Hippocampal formation (tissue), 2 donors: ENCODE measurements at regions not wholly inside any gene's neighbourhood (a gene's known extent, or its start where the extent isn't known, plus 50 kb on each side); places are given as distances from the start of the nearest gene placed in this dataset.

Experiments used
- DNase-seq, 2 donors: peaks; one replicate each; lab custom pipeline; 2025; lab: John Stamatoyannopoulos, UW

- no peak for DNase-seq
Measured at GRCh38 chr2:81706856-81707255, 1402.3 kb upstream of the LRRTM1 start.

GRCh38 chr2:81703831-81704230 is 1399.3 kb upstream of the LRRTM1 start:
- DNase-seq = no peak

GRCh38 chr2:81692566-81692965 is 1388.0 kb upstream of the LRRTM1 start:
- peak in 1 of 2 donors; percentile 2 for DNase-seq

DNA sequence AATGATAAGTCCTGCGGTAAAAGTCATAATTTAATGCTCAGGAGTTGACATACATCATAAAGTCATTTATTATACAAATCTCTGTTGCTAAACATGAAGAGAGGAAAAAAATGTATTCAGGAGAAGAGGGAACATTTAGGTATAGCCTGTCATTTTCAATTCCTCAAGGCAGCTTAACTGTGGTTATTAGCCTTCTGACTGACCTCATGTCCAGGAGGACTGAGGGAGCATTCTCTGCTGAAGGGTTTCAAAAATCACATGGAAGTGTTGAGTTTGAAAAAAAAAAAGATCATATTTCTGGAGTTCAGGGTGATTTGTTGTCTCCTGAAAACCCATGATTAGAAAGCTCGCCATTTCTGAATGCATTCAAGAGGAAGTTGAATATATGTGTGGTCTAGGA is 1371.1 kb upstream of the LRRTM1 start:
- no peak for DNase-seq

DNA sequence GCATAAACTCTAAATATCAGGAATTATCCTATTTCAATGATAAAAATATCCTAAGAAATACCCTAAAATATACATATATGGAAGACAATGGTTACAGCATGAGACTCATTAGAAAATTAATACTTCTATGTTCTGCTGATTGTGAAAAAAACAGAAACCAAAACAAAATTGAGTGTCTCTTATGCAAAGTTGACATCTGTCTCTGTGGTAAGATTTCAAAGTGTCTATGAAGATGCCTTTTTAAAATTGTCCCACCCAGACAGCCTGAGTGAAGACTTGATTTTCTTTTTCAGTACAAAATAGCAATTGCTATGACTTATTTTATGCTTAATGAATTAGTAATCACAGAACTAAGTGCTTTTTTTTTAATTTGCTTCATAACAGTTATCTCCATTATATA is 1368.4 kb upstream of the LRRTM1 start:
- no peak for DNase-seq

DNA sequence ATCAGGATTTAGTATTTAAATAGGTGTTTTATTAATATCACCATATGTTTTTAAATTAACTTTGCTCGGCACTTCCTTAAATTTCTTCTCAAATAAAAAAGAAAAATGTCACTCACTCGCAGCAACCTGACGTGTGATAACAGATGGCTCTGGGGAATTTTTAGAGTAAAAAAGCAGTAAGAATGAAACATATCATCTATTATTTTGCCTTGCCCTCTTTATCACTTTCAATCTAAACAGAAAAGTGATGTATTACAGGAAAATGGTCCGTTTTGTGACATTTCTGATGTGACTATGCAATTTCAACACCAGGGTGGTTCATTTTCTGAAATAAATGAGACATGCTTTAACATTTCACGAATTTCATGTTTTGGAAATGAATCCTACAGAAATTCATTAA is 1368.0 kb upstream of the LRRTM1 start:
- no peak for DNase-seq

- DNase-seq = no peak
Measured at GRCh38 chr2:81670885-81671284, 1366.3 kb upstream of the LRRTM1 start.

DNA sequence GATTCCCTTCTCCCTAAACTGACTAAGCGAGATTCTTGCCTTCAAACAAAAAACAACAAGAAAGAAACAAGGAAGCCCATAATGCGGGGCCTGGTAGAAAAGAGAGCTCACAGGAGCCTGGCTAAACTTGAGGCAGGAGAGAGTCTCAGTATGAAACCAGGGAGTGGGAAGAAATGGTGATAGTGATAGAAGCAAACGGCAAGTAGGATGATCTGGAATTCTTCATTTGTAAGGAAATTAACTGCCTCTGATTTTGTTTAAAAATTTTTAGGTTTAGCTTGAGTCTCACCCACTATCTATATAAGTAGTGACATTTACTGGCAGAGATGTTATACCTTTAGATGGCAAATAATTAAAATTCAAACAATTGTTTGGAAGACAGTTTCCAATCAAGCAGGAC is 1356.5 kb upstream of the LRRTM1 start:
- DNase-seq = no peak

DNA sequence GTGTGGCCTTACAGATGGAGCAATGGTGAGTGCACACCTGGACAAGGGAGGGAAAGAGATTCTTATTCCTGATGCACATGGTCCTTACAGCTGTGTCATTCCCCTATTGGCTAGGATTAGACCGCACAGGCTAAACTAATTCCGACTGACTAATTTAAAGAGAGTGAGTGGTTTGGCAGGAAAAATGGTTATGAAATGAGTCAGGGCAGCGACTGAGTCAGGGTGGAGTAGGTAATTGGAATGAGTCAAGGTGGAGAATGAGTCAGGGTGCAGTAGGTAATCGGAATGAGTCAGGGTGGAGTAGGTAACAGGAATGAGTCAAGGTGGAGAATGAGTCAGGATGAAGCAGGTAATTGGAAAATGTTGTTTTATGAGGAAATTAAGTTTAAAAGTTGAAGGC is 1353.7 kb upstream of the LRRTM1 start:
- no peak for DNase-seq

GRCh38 chr2:81650048-81650971 is 1345.8 kb upstream of the LRRTM1 start:
- DNase-seq = no peak

- DNase-seq = no peak
Measured at GRCh38 chr2:81648806-81649205, 1344.3 kb upstream of the LRRTM1 start.

DNA sequence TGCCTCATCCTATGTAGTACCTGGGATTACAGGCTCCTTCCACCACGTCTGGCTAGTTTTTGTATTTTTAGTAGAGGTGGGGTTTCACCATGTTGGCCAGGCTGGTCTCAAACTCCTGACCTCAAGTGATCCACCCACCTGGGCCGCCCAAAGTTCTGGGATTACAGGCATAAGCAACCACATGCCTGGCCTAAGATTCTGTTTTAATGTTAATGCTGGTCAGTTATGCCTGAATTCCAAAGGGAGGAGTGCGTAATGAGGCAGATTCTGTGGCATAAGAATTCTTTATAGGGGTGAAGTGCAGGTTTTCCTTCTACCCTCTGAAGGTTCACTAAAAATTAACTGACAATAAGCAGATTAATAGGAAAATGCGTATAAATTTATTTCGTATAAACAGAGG is 1343.8 kb upstream of the LRRTM1 start:
- DNase-seq = no peak

- DNase-seq = no peak
Measured at GRCh38 chr2:81647715-81648230, 1343.2 kb upstream of the LRRTM1 start.

GRCh38 chr2:81645745-81646301 is 1341.3 kb upstream of the LRRTM1 start:
- no peak for DNase-seq

DNA sequence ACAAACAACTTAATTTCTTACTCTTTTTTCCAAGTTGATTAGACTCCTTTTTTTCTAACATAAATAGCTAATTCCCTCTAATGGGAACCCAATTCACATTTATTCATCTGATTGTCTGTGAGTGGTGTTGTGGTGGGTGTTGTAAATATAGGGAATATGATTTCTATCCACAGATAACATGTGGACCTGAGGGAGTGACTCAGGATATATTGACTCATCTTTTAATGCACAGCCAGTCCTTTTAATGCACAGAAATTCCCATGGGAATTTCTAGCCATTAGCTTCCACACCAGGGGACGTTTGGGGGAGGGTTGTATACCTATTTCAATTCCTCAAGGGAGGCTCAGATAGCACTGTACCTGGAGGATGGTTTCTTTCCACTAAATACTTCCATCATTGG is 1339.6 kb upstream of the LRRTM1 start:
- no peak for DNase-seq

GRCh38 chr2:81624825-81625224 is 1320.3 kb upstream of the LRRTM1 start:
- no peak for DNase-seq

DNA sequence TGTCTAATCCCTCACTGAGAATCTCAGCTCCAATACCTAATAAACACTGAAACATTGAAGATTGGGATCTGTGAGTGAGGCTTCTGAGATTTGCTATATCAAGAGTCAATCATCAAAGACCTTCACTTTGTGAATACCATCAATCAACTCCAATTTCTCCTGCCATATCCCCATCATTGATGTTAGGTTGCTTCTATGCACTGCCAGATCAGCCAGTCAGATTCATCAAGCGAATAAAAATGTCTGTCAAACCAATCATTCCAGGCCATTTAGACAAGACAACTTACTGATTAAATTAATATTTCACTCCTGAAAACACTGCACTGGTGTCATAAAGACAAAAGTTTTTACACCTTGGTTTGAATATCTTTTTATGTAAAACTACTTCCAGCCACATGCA is 1295.5 kb upstream of the LRRTM1 start:
- no peak for DNase-seq

- no peak for DNase-seq
Measured at GRCh38 chr2:81598453-81598852, 1293.9 kb upstream of the LRRTM1 start.

DNA sequence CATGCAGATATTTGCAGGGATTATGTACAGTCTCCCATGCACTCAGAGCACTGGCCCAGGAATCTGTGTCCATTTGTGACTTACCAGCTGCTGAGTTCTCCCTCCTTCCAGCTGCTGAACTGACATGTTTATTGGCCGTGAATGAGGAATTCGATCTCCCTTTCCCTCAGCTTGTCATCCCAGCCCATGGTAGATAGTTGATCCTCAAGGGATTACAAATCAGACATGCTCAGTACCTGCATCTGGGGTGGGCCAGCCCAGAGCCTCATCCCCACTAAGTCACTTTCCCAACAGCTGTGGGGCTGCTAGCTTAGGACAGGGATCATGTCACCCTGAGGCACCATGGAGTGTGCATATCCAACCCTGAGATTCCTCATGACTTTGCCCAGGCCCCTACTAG is 1284.9 kb upstream of the LRRTM1 start:
- DNase-seq = no peak

GRCh38 chr2:81583311-81584108 is 1279.0 kb upstream of the LRRTM1 start:
- no peak for DNase-seq

- DNase-seq = no peak
Measured at GRCh38 chr2:81576713-81577112, 1272.2 kb upstream of the LRRTM1 start.

DNA sequence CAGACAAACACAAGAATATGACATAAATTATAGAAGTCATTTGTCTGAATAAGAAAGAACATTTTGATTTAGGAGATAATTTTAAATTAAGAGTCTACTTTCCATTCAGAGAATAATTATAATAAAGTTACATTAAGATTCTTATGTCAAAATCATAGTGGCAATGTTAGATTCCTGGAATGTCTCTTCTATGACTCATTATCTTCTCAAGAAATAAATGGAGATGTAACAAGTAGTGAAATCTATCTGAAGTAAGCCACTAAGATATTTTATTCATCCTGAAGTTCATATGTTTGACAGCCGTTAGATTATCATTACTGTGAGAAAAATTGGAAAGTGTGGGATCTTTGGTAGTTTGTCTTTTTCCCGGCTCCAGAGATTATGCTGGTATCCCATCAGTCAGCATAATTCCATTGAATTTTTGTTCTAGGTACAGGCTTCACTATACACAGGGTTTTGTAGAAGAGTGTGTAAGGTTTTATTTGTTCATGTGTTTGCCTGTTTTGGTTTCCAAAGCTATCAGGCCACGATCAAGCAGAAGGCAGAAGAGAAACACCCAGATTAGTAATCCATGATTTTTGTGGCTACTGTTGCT is 1246.6 kb upstream of the LRRTM1 start:
- DNase-seq = no peak
